Fibroblast of the aortic adventitia (primary cell): ENCODE measurements at regions not wholly inside any gene's neighbourhood (a gene's known extent, or its start where the extent isn't known, plus 50 kb on each side); places are given as distances from the start of the nearest gene placed in this dataset.
A peak's percentile ranks its signal among the peaks of the same experiment; 100 is the strongest.

ENCODE experiments used
- DNase-seq: peaks from one replicate; pipeline ENCODE4 v3.0.0-alpha.2; 2010; ENCODE audit warnings: low read depth
- H3K4me3 ChIP-seq: 2 replicates; pipeline ENCODE4 v1.5.1; 2011; ENCODE audit warnings: low read depth, mild to moderate bottlenecking, control low read depth, low read length, moderate library complexity
- CTCF ChIP-seq: IDR thresholded peaks from 2 replicates; pipeline ENCODE4 v1.5.1; 2011; ENCODE audit warnings: mild to moderate bottlenecking, low read length, control low read depth, inconsistent platforms; ENCODE audit not compliant: insufficient read depth

- no peak overlapping the region for H3K4me3 ChIP-seq
- no peak for DNase-seq
- no peak for TF ChIP-seq CTCF
Observed at GRCh38 chr19:28949535-28949934, 263.4 kb downstream of the UQCRFS1 start.

GRCh38 chr19:28949027-28949426 lies 263.9 kb downstream of the UQCRFS1 start:
- no peak for DNase-seq
- H3K4me3 ChIP-seq, result no peak overlapping the region
- TF ChIP-seq CTCF, result no peak

- TF ChIP-seq CTCF, result no peak
- DNase-seq, result peak; percentile 53
- H3K4me3 ChIP-seq, result no peak overlapping the region
Observed at GRCh38 chr19:28948566-28948965, 264.4 kb downstream of the UQCRFS1 start.

- no peak overlapping the region for H3K4me3 ChIP-seq
Observed at GRCh38 chr19:28948026-28948425, 264.9 kb downstream of the UQCRFS1 start.

GRCh38 chr19:28943651-28944050 lies 269.3 kb downstream of the UQCRFS1 start:
- no peak for TF ChIP-seq CTCF
- DNase-seq, result no peak
- no peak overlapping the region for H3K4me3 ChIP-seq

More at GRCh38 chr19:28948026-28948425, 264.9 kb downstream of the UQCRFS1 start:
- no peak for DNase-seq
- TF ChIP-seq CTCF, result no peak

GRCh38 chr19:28941833-28942232 lies 271.1 kb downstream of the UQCRFS1 start:
- no peak overlapping the region for H3K4me3 ChIP-seq
- TF ChIP-seq CTCF, result no peak
- DNase-seq, result peak; percentile 62

- no peak for TF ChIP-seq CTCF
- no peak overlapping the region for H3K4me3 ChIP-seq
- DNase-seq, result peak; percentile 93
Observed at GRCh38 chr19:28940751-28941500, 272.0 kb downstream of the UQCRFS1 start.
